ENCODE measurements at regions not wholly inside any gene's neighbourhood (a gene's known extent, or its start where the extent isn't known, plus 50 kb on each side); places are given as distances from the start of the nearest gene placed in this dataset.

DNA sequence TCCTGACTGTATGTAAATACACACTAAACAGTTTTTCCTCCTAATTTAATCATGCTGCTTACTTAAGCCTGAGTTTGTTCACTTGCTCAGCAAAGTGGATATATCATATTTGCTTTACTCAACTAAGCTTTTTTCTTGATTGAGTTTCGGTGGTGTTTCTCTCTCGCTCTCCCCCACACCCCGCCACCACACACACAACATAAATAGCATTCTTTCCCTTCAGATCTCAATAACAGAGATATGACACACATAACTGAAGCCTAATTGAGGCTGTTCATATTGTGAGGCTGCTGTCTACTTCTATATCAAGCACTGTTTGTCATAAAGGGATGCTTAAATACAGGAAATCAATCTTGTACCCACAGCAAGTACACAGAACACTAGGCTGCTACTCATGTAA is 364.9 kb downstream of the FAT3 start:
- TF ChIP-seq EZH2 (IDR thresholded peaks at IDR 0.05; ENCODE audit: low read length, missing control alignments): no peak
- TF ChIP-seq, protein P1, sequence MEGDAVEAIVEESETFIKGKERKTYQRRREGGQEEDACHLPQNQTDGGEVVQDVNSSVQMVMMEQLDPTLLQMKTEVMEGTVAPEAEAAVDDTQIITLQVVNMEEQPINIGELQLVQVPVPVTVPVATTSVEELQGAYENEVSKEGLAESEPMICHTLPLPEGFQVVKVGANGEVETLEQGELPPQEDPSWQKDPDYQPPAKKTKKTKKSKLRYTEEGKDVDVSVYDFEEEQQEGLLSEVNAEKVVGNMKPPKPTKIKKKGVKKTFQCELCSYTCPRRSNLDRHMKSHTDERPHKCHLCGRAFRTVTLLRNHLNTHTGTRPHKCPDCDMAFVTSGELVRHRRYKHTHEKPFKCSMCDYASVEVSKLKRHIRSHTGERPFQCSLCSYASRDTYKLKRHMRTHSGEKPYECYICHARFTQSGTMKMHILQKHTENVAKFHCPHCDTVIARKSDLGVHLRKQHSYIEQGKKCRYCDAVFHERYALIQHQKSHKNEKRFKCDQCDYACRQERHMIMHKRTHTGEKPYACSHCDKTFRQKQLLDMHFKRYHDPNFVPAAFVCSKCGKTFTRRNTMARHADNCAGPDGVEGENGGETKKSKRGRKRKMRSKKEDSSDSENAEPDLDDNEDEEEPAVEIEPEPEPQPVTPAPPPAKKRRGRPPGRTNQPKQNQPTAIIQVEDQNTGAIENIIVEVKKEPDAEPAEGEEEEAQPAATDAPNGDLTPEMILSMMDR (conservative IDR thresholded peaks at IDR 0.05 in 1 of 2, IDR thresholded peaks at IDR 0.05 in 1 of 2; ENCODE audit: low read depth in 1 of 2, low read length in 2 of 2): no peak
- DNase-seq (ENCODE audit: low read depth in 2 of 2): no peak
- no peaks in the 10 kb centered on the region for H3K4me1 ChIP-seq (ENCODE audit: control insufficient read depth, extremely low read depth, insufficient read depth, low read length)
- H3K4me2 ChIP-seq (ENCODE audit: extremely low read depth, insufficient read depth, low read length): no peak overlapping the region
- H3K9me3 ChIP-seq (ENCODE audit: control insufficient read depth, insufficient read depth, low read depth, low read length): no peaks in the 10 kb centered on the region
- no peaks in the 10 kb centered on the region for H3K27me3 ChIP-seq (ENCODE audit: control insufficient read depth, insufficient read depth, low read length)
- H3K4me3 ChIP-seq (replicated peaks in 1 of 4; ENCODE audit: control extremely low read depth in 1 of 4, insufficient read depth in 1 of 4, low read depth in 3 of 4, low read length in 4 of 4): no peak overlapping the region
- H2AFZ ChIP-seq (ENCODE audit: low read length): no peak overlapping the region
- no peaks in the 10 kb centered on the region for H4K20me1 ChIP-seq (ENCODE audit: control insufficient read depth, extremely low read depth, insufficient read depth, low read length)
- H3K9ac ChIP-seq (ENCODE audit: insufficient read depth, low read length): no peak overlapping the region
- no peak overlapping the region for H3K27ac ChIP-seq (ENCODE audit: insufficient read depth, low read length)
- no peaks in the 10 kb centered on the region for H3K79me2 ChIP-seq (ENCODE audit: control insufficient read depth, insufficient read depth, low read length)
- no peaks in the 10 kb centered on the region for H3K36me3 ChIP-seq (ENCODE audit: control insufficient read depth, insufficient read depth, low read length)

DNA sequence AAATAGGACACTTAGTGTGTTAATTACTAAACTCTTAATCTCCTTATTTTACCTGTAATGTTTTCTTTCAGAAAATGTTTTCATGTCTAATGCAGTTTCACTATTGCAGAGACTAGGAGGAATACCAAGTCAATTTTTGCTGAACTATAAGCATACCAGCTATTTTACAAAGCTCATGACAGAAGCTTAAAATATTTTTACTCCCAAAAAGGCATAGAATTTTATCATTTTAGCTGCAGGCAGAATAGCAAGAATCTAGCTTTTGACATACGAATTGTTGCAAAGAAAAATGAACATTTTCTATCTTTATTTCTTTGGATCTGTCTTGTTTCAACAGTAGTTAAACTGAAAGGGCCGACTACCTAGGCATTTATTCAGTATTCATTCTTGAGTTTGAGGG is 366.9 kb downstream of the FAT3 start:
- no peak overlapping the region for H3K4me3 ChIP-seq (replicated peaks in 1 of 4; ENCODE audit: control extremely low read depth in 1 of 4, insufficient read depth in 1 of 4, low read depth in 3 of 4, low read length in 4 of 4)
- no peaks in the 10 kb centered on the region for H3K79me2 ChIP-seq (ENCODE audit: control insufficient read depth, insufficient read depth, low read length)
- H3K4me2 ChIP-seq (ENCODE audit: extremely low read depth, insufficient read depth, low read length): no peak overlapping the region
- H3K27me3 ChIP-seq (ENCODE audit: control insufficient read depth, insufficient read depth, low read length): no peaks in the 10 kb centered on the region
- no peak overlapping the region for H3K9ac ChIP-seq (ENCODE audit: insufficient read depth, low read length)
- TF ChIP-seq EZH2 (IDR thresholded peaks at IDR 0.05; ENCODE audit: low read length, missing control alignments): no peak
- TF ChIP-seq, protein P1 (conservative IDR thresholded peaks at IDR 0.05 in 1 of 2, IDR thresholded peaks at IDR 0.05 in 1 of 2; ENCODE audit: low read depth in 1 of 2, low read length in 2 of 2): no peak
- H3K9me3 ChIP-seq (ENCODE audit: control insufficient read depth, insufficient read depth, low read depth, low read length): no peaks in the 10 kb centered on the region
- H3K36me3 ChIP-seq (ENCODE audit: control insufficient read depth, insufficient read depth, low read length): no peaks in the 10 kb centered on the region
- H4K20me1 ChIP-seq (ENCODE audit: control insufficient read depth, extremely low read depth, insufficient read depth, low read length): no peaks in the 10 kb centered on the region
- H3K4me1 ChIP-seq (ENCODE audit: control insufficient read depth, extremely low read depth, insufficient read depth, low read length): no peaks in the 10 kb centered on the region
- no peak overlapping the region for H3K27ac ChIP-seq (ENCODE audit: insufficient read depth, low read length)
- no peak overlapping the region for H2AFZ ChIP-seq (ENCODE audit: low read length)
- no peak for DNase-seq (ENCODE audit: low read depth in 2 of 2)

DNA sequence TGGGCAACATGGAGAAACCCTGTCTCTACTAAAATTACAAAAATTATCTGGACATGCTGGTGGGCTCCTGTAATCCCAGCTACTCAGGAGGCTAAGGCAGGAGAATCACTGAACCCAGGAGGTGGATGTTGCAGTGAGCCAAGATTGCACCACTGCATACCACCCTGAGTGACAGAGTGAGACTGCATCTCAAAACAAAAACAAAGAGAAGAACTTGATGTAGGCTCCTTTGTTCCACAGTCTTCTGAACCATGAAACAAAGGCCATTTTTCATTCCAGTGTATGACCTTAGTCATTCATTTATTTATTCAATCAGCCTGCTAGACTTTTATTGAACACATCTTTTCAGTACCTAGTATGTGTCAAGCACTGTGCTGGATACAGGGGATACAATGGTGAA is 369.6 kb downstream of the FAT3 start:
- Histone ChIP-seq H3K4me1 (ENCODE audit: control insufficient read depth, extremely low read depth, insufficient read depth, low read length) (no peaks in the 10 kb centered on the region), H4K20me1 (ENCODE audit: control insufficient read depth, extremely low read depth, insufficient read depth, low read length) (no peaks in the 10 kb centered on the region), H2AFZ (ENCODE audit: low read length) (no peak overlapping the region), H3K4me2 (ENCODE audit: extremely low read depth, insufficient read depth, low read length) (no peak overlapping the region), H3K9me3 (ENCODE audit: control insufficient read depth, insufficient read depth, low read depth, low read length) (no peaks in the 10 kb centered on the region), H3K27ac (ENCODE audit: insufficient read depth, low read length) (no peak overlapping the region), H3K79me2 (ENCODE audit: control insufficient read depth, insufficient read depth, low read length) (no peaks in the 10 kb centered on the region), H3K4me3 (replicated peaks in 1 of 4; ENCODE audit: control extremely low read depth in 1 of 4, insufficient read depth in 1 of 4, low read depth in 3 of 4, low read length in 4 of 4) (no peak overlapping the region), H3K27me3 (ENCODE audit: control insufficient read depth, insufficient read depth, low read length) (no peaks in the 10 kb centered on the region), H3K9ac (ENCODE audit: insufficient read depth, low read length) (no peak overlapping the region), H3K36me3 (ENCODE audit: control insufficient read depth, insufficient read depth, low read length) (no peaks in the 10 kb centered on the region)
- no peak for DNase-seq (ENCODE audit: low read depth in 2 of 2)
- TF ChIP-seq, protein P1 (conservative IDR thresholded peaks at IDR 0.05 in 1 of 2, IDR thresholded peaks at IDR 0.05 in 1 of 2; ENCODE audit: low read depth in 1 of 2, low read length in 2 of 2): no peak
- TF ChIP-seq EZH2 (IDR thresholded peaks at IDR 0.05; ENCODE audit: low read length, missing control alignments): no peak
